ENCODE measurements at regions not wholly inside any gene's neighbourhood (a gene's known extent, or its start where the extent isn't known, plus 50 kb on each side); places are given as distances from the start of the nearest gene placed in this dataset.

DNA sequence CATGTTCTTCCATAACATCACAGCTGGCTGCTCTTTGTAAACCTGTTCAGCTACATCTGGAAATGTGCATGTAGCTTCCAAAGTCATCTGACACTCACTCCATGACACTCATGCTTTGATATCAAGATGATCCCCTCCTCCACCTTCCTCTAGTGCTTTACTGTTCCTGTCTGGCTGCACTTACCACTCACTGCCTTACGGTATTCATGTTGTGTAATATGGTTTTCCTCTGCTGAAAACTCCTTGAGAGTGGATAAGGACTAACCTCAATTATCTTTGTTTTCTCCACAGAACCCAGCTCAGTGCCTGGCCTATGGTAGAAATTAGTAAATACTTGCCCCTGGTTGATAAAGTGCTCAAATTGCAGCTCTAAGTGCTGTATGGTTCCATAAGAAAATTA, 483.9 kb downstream of the HTR7 start:
- no peak overlapping the region for H3K9ac ChIP-seq (ENCODE audit: low read depth, low read length)
- no peaks in the 10 kb centered on the region for H3K27me3 ChIP-seq (ENCODE audit: control insufficient read depth, insufficient read depth, low read length)
- no peak overlapping the region for H3K4me3 ChIP-seq (ENCODE audit: low read depth, low read length)
- H3K36me3 ChIP-seq (ENCODE audit: control insufficient read depth, insufficient read depth, low read length): no peaks in the 10 kb centered on the region
- H3K9me3 ChIP-seq (ENCODE audit: control insufficient read depth, insufficient read depth, low read length): no peaks in the 10 kb centered on the region
- H3K4me1 ChIP-seq (ENCODE audit: control insufficient read depth, insufficient read depth, low read length): no peaks in the 10 kb centered on the region

DNA sequence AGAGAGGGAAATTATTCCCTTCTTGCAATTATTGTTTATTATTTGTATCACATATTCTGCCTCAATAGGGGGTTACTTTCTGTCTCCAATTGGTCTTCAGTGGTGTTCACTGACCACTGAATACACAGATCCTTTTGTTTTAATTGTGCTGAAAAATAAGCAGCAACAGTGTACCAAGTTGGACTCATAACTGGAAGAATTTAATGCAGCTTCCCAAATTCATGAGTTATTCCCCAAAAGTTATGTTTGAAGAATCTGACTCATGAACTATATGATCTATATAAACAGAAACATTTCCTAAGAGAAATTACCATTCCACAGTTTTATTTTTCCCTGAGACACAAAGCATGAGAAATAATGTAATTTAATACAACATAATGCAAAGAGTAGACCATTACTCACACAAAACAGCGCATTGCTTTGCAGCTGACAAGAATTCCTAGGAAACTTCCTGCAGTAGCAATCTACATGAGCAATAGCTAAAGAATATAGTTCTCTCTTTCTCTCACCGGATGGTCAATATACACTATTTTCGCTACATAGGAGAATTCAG, 479.2 kb downstream of the HTR7 start:
- Histone ChIP-seq H3K36me3 (ENCODE audit: control insufficient read depth, insufficient read depth, low read length) (no peaks in the 10 kb centered on the region), H3K9ac (ENCODE audit: low read depth, low read length) (no peak overlapping the region), H3K27me3 (ENCODE audit: control insufficient read depth, insufficient read depth, low read length) (no peaks in the 10 kb centered on the region), H3K9me3 (ENCODE audit: control insufficient read depth, insufficient read depth, low read length) (no peaks in the 10 kb centered on the region), H3K4me1 (ENCODE audit: control insufficient read depth, insufficient read depth, low read length) (no peaks in the 10 kb centered on the region), H3K4me3 (ENCODE audit: low read depth, low read length) (no peak overlapping the region)

DNA sequence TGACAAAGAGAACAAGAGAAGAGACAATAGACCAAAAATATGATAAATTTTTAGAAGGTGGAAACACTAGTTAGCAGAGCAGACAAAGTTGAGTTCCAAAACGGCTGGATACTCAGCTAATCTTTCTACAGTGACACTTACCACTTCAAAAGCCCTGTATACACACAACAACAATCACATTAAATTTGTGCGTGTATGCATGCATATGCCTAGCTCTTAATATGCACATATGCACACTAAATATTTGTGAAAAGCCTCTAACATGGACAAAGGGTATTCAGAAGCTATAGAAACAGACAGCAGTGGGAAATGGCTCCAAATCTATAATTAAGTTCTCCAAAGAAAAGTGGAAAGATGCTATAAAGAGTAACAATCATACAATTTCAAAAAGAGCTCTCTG, 476.4 kb downstream of the HTR7 start:
- Histone ChIP-seq H3K9ac (ENCODE audit: low read depth, low read length) (no peak overlapping the region), H3K9me3 (ENCODE audit: control insufficient read depth, insufficient read depth, low read length) (no peaks in the 10 kb centered on the region), H3K4me1 (ENCODE audit: control insufficient read depth, insufficient read depth, low read length) (no peaks in the 10 kb centered on the region), H3K4me3 (ENCODE audit: low read depth, low read length) (no peak overlapping the region), H3K36me3 (ENCODE audit: control insufficient read depth, insufficient read depth, low read length) (no peaks in the 10 kb centered on the region), H3K27me3 (ENCODE audit: control insufficient read depth, insufficient read depth, low read length) (no peaks in the 10 kb centered on the region)

DNA sequence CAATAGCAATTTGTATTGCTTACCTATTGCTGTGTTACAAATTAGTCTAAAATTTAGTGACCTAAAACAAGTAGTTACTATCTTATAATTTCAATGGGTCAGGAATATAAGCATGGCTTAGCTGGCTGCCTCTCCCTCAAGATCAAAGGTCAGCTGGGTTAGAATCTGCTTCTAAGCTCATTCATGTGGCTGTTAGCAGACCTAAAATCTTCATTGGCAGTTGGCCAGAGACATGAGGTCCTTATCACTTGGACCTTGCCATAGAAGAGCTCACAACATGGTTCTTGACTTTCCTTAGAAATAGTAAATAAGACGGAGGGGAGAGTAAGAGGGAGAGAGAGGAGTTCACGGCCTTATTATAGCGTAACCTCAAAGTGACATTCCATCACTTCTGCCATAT, 468.0 kb downstream of the HTR7 start:
- Histone ChIP-seq H3K9ac (ENCODE audit: low read depth, low read length) (no peak overlapping the region), H3K27me3 (ENCODE audit: control insufficient read depth, insufficient read depth, low read length) (no peaks in the 10 kb centered on the region), H3K4me3 (ENCODE audit: low read depth, low read length) (no peak overlapping the region), H3K4me1 (ENCODE audit: control insufficient read depth, insufficient read depth, low read length) (peaks cover 12% of the 10 kb centered on the region), H3K9me3 (ENCODE audit: control insufficient read depth, insufficient read depth, low read length) (no peaks in the 10 kb centered on the region), H3K36me3 (ENCODE audit: control insufficient read depth, insufficient read depth, low read length) (no peaks in the 10 kb centered on the region)

DNA sequence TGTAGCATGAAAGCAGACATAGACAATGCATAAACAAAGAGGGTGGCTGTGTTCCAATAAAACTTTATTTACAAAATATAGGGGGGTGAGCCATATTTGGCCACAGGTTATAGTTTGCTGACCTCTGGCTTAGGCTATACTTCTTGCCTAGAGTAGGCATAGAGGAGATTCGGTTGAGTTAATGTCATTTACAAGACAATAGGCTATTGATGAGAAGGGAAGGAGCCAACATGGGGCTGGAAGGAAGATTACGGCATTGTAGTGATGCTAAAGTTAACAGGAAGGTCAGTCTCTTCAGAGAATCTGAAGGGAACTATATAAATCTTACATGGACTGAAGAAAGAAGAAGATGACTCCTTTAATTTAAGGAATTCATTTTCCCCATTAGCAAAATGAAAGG, 463.5 kb downstream of the HTR7 start:
- H3K4me1 ChIP-seq (ENCODE audit: control insufficient read depth, insufficient read depth, low read length): peaks cover 12% of the 10 kb centered on the region
- H3K9me3 ChIP-seq (ENCODE audit: control insufficient read depth, insufficient read depth, low read length): no peaks in the 10 kb centered on the region
- no peak overlapping the region for H3K9ac ChIP-seq (ENCODE audit: low read depth, low read length)
- H3K36me3 ChIP-seq (ENCODE audit: control insufficient read depth, insufficient read depth, low read length): no peaks in the 10 kb centered on the region
- no peak overlapping the region for H3K4me3 ChIP-seq (ENCODE audit: low read depth, low read length)
- no peaks in the 10 kb centered on the region for H3K27me3 ChIP-seq (ENCODE audit: control insufficient read depth, insufficient read depth, low read length)

DNA sequence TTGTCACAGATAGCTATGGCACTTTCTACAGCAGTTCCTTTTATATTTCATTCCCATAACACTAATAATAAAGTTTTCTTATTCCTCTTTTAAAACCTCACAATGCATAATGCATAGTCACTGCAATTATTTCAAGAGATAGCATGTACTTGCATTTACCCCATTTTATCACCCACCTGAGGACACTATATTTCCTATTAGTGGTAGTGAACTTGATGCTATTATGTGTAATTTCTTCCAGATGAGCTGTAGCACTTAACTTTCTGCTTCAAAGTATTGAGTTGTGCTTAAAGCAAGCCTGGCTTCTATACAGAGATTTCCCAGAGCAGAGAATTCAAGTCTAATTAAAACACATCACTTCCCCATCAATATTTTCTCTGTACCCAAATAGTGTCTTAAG, 461.1 kb downstream of the HTR7 start:
- H3K4me1 ChIP-seq (ENCODE audit: control insufficient read depth, insufficient read depth, low read length): peaks cover 12% of the 10 kb centered on the region

DNA sequence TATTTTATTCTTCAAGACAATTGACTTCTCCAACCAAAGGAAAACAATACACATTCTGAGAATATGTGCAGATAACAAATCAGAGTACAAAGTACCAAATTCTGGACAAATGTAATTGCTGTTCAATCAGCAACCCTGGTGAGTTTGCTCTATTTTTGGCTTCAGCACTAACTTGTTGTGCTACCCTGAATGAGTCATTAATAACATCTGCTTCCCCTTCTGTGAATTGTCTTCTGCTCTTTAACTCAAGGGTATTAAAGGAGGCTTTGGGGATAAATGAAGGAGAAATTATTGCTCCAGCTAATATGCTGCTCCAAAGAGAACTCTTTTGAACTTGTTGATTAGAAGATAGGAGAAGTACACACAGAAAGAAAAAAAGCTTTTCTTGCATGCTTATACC, 459.3 kb downstream of the HTR7 start:
- H3K27me3 ChIP-seq (ENCODE audit: control insufficient read depth, insufficient read depth, low read length): no peaks in the 10 kb centered on the region
- H3K4me3 ChIP-seq (ENCODE audit: low read depth, low read length): no peak overlapping the region
- H3K4me1 ChIP-seq (ENCODE audit: control insufficient read depth, insufficient read depth, low read length): peaks cover 10% of the 10 kb centered on the region

More for the DNA sequence above, 461.1 kb downstream of the HTR7 start:
- Histone ChIP-seq H3K27me3 (ENCODE audit: control insufficient read depth, insufficient read depth, low read length) (no peaks in the 10 kb centered on the region), H3K4me3 (ENCODE audit: low read depth, low read length) (no peak overlapping the region), H3K9me3 (ENCODE audit: control insufficient read depth, insufficient read depth, low read length) (no peaks in the 10 kb centered on the region), H3K36me3 (ENCODE audit: control insufficient read depth, insufficient read depth, low read length) (no peaks in the 10 kb centered on the region), H3K9ac (ENCODE audit: low read depth, low read length) (no peak overlapping the region)

DNA sequence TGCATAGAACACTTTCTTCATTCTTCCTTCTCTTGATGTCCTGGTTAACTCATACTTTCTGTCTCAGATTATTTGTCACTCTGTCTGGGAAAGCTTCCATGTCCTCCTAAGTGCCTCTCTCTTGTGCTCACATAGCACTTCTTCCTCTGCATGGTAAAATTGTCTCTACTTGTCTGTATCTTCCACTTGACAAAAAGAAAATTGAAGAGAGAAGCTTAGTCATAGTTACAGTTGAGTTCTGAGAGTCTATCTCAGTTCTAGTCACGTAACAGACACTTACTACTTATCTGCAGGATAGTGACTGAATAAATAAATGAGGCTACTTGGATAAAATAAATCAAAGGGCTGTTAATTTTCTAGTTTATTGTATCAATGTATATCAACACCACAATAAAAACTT, 458.1 kb downstream of the HTR7 start:
- H3K9ac ChIP-seq (ENCODE audit: low read depth, low read length): no peak overlapping the region
- no peaks in the 10 kb centered on the region for H3K9me3 ChIP-seq (ENCODE audit: control insufficient read depth, insufficient read depth, low read length)
- H3K27me3 ChIP-seq (ENCODE audit: control insufficient read depth, insufficient read depth, low read length): no peaks in the 10 kb centered on the region
- H3K4me3 ChIP-seq (ENCODE audit: low read depth, low read length): no peak overlapping the region
- no peaks in the 10 kb centered on the region for H3K4me1 ChIP-seq (ENCODE audit: control insufficient read depth, insufficient read depth, low read length)
- H3K36me3 ChIP-seq (ENCODE audit: control insufficient read depth, insufficient read depth, low read length): no peaks in the 10 kb centered on the region

More for the DNA sequence above, 459.3 kb downstream of the HTR7 start:
- H3K9me3 ChIP-seq (ENCODE audit: control insufficient read depth, insufficient read depth, low read length): no peaks in the 10 kb centered on the region
- H3K36me3 ChIP-seq (ENCODE audit: control insufficient read depth, insufficient read depth, low read length): no peaks in the 10 kb centered on the region
- H3K9ac ChIP-seq (ENCODE audit: low read depth, low read length): no peak overlapping the region

DNA sequence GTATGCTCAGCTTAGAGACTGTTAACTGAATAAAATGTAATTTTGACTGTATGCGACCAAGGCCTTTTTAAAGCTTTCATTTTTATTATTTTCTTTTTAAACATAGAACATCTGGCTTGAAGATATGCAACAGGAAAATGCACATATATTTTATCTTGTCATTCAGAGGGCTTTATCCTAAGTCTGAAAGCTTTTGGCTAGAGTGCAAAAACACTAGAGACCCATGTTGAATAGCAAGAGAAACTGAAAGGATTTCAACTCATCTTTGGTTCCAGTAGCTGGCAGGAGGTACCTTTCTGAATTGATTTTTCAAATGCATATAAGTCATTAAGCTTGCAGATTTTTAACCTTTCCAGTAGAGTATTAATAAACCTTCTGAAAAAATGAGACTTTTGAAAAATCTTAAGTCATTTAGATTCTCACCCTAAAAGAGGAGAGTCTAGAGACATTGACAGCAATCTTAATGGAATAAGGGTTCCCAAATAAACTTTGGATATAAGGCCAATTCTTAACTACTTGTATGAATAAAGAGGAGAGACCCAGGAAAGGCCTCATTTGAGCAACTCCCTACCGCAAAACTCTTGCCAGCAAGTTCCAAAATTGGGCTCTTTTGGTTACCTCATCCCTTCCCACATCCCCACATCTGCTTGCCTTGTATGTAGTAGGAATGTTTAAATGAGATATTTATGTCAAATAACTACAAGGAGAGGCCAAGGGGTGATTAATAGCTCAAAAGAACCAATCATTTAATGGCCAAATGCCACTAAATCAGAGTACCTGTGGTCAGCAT, 454.4 kb downstream of the HTR7 start:
- Histone ChIP-seq H3K4me1 (ENCODE audit: control insufficient read depth, insufficient read depth, low read length) (no peaks in the 10 kb centered on the region), H3K27me3 (ENCODE audit: control insufficient read depth, insufficient read depth, low read length) (no peaks in the 10 kb centered on the region), H3K9me3 (ENCODE audit: control insufficient read depth, insufficient read depth, low read length) (no peaks in the 10 kb centered on the region), H3K9ac (ENCODE audit: low read depth, low read length) (no peak overlapping the region), H3K4me3 (ENCODE audit: low read depth, low read length) (no peak overlapping the region), H3K36me3 (ENCODE audit: control insufficient read depth, insufficient read depth, low read length) (no peaks in the 10 kb centered on the region)

DNA sequence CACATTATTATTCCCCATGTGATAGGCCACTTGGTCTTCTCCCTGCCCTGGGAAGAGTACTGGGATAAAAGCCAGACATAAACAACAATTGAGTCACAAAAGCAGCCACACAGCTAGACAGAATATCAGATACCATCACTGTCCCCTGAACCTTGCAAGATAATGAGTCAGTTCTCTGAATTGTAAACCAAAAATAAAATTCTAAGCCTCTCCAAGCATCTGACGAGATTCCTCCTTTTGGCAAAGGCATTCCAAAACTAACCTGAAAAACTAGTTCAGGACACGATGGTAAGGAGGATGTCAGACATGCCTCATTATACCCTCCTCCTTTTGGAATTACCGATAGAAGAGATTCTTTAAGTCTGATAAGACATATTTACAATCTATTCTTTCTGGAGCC, 450.7 kb downstream of the HTR7 start:
- Histone ChIP-seq H3K4me3 (ENCODE audit: low read depth, low read length) (no peak overlapping the region), H3K36me3 (ENCODE audit: control insufficient read depth, insufficient read depth, low read length) (no peaks in the 10 kb centered on the region), H3K4me1 (ENCODE audit: control insufficient read depth, insufficient read depth, low read length) (no peaks in the 10 kb centered on the region)

DNA sequence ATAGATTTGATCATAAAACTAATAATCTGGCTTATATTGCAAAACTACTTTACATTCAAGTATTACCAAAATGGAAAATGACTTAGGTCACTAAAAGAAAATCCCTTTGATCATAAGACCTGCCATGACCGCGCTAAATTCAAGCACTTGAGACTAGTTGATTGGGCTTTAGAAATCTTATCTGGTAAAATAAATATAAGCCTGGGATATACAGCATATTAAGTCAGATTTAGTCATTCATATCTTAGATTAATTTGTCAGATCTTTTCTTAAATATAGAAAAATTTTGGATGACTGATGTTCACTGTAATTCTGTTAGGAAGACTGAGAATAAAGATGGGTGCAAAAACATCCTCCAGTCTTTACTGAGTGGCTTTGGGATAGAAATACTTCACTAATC, 450.0 kb downstream of the HTR7 start:
- Histone ChIP-seq H3K9me3 (ENCODE audit: control insufficient read depth, insufficient read depth, low read length) (no peaks in the 10 kb centered on the region), H3K4me3 (ENCODE audit: low read depth, low read length) (no peak overlapping the region), H3K4me1 (ENCODE audit: control insufficient read depth, insufficient read depth, low read length) (peaks cover 4% of the 10 kb centered on the region), H3K9ac (ENCODE audit: low read depth, low read length) (no peak overlapping the region), H3K27me3 (ENCODE audit: control insufficient read depth, insufficient read depth, low read length) (no peaks in the 10 kb centered on the region), H3K36me3 (ENCODE audit: control insufficient read depth, insufficient read depth, low read length) (no peaks in the 10 kb centered on the region)

More for the DNA sequence above, 450.7 kb downstream of the HTR7 start:
- Histone ChIP-seq H3K9me3 (ENCODE audit: control insufficient read depth, insufficient read depth, low read length) (no peaks in the 10 kb centered on the region), H3K9ac (ENCODE audit: low read depth, low read length) (no peak overlapping the region), H3K27me3 (ENCODE audit: control insufficient read depth, insufficient read depth, low read length) (no peaks in the 10 kb centered on the region)

DNA sequence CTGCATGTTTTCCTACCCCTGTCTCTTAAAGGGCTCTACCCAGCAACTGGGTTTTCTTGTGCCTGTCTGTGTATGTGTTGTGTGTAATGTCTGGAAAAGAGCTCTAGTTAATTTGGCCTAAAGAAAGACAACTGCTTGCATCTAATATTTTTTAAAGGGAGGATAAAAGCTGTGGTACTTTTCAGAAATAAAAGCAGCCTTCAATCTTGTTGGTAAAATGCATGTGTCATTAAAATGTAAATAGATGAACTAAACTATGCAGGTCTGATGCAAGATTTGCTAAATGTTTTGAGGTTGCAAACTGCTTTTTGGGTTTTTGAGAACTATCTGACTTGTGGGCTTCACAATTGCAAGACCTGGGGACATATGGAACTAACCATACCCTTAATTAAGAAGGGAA, 445.3 kb downstream of the HTR7 start:
- no peaks in the 10 kb centered on the region for H3K9me3 ChIP-seq (ENCODE audit: control insufficient read depth, insufficient read depth, low read length)
- no peaks in the 10 kb centered on the region for H3K36me3 ChIP-seq (ENCODE audit: control insufficient read depth, insufficient read depth, low read length)
- peaks cover 6% of the 10 kb centered on the region for H3K4me1 ChIP-seq (ENCODE audit: control insufficient read depth, insufficient read depth, low read length)
- H3K4me3 ChIP-seq (ENCODE audit: low read depth, low read length): no peak overlapping the region
- no peaks in the 10 kb centered on the region for H3K27me3 ChIP-seq (ENCODE audit: control insufficient read depth, insufficient read depth, low read length)
- no peak overlapping the region for H3K9ac ChIP-seq (ENCODE audit: low read depth, low read length)
